ENCODE measurements at regions not wholly inside any gene's neighbourhood (a gene's known extent, or its start where the extent isn't known, plus 50 kb on each side); places are given as distances from the start of the nearest gene placed in this dataset.

GRCh38 chr15:96737408-96737807 is 406.9 kb downstream of the NR2F2 start:
- no peak for TF ChIP-seq CTCF (conservative IDR thresholded peaks at IDR 0.05; ENCODE audit: low read length)
- TF ChIP-seq EZH2phosphoT487 (IDR thresholded peaks at IDR 0.05; ENCODE audit: borderline replicate concordance, low read depth, low read length), result no peak
